GM21529 (cell line): ENCODE measurements at regions not wholly inside any gene's neighbourhood (a gene's known extent, or its start where the extent isn't known, plus 50 kb on each side); places are given as distances from the start of the nearest gene placed in this dataset.

ENCODE experiments used
- ATAC-seq: cut with Tn5 transposase; IDR thresholded peaks from one replicate; pipeline ENCODE4 v1.9.1; 2021; ENCODE audit not compliant: unreplicated experiment

DNA sequence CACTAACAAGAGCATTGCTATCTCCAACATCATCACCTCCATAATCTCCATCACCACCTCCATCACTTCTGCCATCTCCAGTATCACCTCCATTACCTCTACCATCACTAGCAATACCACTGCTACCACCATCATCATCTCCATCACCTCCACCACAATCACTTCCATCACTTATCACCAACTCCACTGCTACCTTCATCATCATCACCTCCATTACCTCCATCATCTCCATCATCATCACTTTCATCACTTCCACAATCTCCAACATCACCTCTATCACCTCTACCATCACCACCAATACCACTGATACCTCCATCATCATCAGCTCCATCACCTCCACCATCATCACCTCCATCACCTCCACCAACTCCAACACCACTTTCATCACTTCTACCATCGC is 102.4 kb upstream of the TMEM132C start:
- ATAC-seq = no peak

DNA sequence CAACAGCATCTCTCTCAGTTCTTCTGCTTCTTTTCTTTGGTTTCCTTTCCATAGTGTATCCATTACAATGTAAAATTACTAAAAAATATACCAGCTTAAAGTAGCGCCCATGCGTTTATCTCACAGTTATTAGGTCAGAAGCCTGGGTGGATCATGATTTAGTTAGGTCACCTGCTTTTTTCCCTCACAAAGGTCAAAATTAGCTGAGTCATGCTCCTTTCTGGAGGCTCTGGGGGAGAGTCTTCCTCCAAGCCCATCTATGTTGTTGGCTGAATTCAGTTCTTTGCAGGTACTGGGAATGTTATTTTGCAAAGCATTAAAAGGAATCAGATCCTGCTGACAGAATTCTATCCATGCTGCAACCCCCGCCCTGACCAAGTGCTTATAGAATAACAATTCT is 101.6 kb upstream of the TMEM132C start:
- ATAC-seq = no peak

DNA sequence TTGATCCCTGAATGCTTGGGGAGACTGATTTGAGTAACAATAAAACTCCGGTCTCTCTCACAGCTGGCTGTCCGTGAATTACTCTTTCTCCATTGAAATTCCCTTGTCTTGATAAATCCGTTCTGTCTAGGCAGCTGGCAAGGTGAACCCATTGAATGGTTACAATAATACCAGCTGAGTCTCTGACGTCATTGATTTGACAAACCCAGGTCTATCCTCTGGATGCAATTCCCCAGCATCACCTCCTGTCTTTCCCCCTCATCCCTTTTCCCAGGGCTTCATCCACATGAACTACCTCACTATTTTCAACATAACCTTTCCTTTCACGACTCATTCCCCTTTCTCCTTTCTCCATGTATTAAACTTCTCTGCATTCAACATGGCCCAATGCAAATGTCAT is 98.7 kb upstream of the TMEM132C start:
- ATAC-seq = no peak

DNA sequence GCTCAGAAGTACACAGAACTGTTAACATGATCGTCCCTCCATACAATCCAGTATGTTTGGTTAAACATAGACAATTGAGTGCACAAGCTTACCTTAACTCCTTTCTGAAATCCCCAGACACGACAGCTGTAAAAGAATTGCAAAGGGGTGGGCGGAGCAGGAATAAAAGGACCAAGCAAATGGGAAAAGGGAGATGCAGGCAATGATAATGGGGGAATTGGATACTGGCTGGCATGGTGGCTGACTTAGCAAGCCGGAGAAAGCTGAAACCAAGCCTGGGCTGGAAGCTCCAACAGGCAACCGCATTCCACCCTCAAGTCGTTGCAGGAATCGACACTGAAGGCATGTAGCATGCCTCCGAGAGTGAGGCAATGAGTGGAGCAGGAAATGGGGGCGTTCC is 96.8 kb upstream of the TMEM132C start:
- no peak for ATAC-seq

DNA sequence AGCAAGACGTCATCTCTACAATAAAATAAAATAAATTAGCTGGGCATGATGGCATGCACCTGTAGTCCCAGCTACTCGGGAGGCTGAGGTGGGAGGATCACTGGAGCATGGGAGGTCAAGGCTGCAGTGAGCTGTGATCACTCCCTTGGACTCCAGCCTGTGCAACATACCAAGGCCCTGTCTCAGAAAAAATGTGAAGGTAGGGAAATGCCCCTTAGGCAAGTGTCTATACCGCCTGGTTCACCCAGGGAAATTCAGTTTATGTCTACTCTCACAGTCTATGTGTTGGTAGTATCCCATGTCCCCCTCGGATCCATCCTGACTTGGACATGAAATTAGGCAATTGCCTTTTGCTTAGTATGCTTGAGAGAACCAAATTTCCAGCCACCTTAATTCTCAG is 88.4 kb upstream of the TMEM132C start:
- ATAC-seq = no peak

DNA sequence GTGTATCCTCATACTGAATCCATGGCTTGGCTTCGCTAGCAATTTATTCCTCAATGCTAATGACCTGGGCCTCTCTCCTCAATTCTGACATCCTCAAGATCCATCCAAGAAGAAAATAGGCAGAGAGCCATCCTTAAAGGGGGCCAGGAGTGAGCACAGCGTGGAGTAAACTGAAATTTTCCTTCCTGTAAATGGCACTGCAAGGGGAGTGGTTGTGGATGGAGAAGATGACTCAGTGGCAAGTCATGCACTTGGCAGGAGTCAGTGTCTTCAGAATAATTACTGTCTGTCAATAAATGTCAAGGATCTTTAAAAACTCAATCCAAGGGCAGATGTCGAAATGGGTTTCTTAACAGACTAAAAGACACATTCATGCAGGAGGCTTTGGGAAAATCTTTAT is 88.0 kb upstream of the TMEM132C start:
- no peak for ATAC-seq

DNA sequence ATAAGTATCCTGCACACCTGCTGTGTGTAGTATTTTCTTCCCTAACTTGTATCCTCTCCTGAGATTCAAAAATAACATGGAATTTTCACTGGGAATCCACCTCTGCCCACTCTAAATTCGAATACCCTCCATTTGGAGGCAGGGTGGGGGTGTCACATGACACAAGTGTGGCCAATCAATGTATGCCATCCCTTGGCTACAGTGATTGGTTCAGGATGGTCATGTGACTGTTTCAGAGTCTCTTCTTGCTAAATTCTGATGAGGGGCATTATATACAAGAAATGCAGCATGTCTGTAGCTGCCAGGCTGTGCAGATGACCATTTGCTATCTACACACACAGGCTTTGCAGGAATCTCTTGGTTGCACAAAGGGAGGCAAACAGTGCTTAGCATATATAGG is 86.8 kb upstream of the TMEM132C start:
- no peak for ATAC-seq

DNA sequence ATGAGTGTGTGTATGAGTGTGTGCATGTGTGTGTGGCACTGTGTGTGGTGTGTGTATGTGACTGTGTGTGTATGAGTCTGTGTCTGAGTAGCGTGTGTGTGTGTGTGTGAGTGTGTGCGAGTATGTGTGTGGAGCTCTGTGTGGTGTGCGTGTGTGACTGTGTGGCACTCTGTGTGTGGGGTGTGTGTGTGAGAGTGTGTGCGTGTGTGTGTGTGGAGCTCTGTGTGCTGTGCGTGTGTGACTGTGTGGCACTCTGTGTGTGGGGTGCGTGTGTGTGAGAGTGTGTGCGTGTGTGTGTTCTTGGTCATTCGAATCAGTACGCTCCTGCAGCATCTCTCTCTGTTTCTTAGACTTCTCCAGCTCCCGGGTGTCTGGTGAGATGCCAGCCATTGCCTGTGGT is 76.9 kb upstream of the TMEM132C start:
- ATAC-seq = no peak

DNA sequence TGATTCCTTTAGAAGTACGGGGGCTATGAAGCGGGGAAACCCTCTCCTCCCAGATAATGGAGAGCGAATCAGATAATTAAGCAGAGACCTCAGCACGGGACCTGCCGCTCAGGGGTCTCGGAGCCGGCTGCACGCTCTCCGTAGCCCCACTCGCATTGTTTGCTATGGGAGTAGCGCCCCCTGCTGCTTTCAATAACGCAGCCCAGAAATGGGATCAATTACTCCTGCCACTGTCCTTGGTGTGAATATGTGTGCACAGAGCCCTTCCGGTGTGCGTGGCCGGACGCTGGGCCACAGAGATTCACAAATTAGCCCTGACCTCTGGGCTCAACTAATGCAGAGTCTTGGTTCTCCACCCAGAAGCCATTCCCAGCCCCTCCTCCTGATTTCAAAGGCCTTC is 76.4 kb upstream of the TMEM132C start:
- ATAC-seq = no peak

DNA sequence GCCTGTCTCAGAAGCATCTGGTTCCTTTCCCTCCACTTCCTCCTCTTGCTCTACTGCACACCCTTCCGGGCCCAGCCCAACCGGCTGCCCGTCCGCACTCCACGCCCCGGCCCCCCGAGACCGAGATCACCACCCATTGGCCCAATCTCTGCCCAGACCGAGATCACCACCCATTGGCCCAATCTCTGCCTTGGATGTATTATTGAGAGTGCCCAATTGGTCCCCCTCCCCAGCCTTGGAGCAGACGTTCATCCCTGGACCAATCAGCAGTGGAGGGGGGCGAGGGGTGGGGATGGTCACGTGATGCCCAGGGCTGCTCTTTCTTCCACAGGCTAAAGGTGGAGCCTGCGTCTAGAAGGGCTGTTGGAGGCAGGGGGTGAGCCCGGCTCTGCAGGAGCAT is 75.6 kb upstream of the TMEM132C start:
- ATAC-seq = no peak

DNA sequence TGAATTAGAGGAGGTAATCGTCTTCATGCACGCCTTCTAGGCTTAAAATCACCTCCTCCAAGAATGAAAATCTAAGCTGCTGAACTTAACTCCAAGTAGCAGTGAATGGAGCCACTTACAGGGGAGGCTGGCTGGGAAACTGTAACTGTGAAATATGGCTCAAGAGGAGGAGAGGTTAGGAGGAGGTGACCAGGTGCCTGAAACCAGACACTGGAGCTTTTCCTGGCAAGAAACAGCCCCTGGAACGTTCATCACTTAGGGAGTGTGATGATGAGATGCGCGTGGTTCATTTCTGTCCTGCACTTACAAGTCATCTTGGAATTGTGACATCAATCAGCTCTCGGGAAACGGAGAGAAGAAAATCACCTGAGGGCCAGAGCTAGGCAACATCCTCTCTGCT is 62.3 kb upstream of the TMEM132C start:
- no peak for ATAC-seq

DNA sequence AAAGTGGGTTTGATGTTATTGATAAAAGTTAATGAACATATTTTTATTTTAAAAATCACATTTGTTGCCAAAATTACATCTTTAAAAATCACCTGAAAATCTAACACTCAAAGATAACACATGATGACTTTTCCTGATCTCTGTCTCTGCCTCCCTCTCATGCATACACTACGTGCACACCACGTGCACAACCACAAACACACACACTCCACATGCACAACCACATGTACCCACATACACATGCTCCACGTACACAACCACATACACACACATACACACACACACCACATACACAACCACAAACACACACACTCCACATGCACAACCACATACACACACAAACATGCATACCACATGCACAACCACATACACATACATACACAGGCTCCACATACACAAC is 61.8 kb upstream of the TMEM132C start:
- no peak for ATAC-seq

DNA sequence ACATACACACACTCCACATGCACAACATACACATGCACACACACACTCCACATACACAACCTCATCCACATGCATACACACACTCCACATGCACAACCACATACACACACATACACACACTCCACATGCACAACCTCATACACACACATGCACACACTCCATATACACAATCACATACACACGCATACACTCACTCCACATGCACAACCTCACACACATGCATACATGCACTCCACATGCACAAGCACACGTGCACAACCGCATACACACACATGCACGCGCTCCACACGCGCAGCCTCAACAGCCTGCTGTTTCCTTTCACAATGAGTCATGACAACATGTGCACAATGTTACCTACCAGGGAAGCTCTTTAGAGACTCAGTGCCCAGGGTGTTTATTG is 61.2 kb upstream of the TMEM132C start:
- ATAC-seq = no peak
